HepG2 (cell line): ENCODE measurements at regions not wholly inside any gene's neighbourhood (a gene's known extent, or its start where the extent isn't known, plus 50 kb on each side); places are given as distances from the start of the nearest gene placed in this dataset.

Source experiments
- ATAC-seq: fragments of 200-7000 bp; cut with Tn5 transposase; 3 replicates; pipeline ENCODE4 v1.9.1; 2020; ENCODE audit warnings: mild to moderate bottlenecking, moderate library complexity
- BruUV-seq: library from RNA; stranded (reverse); fragments of 400-500 nt; replicated peaks from 2 replicates; lab custom pipeline; 2021; lab: Mats Ljungman, UMichigan
- CTCF ChIA-PET: fragments of 300-600 bp; formaldehyde crosslinking; extraction: SDS; loops from one replicate; lab custom pipeline; 2021; ENCODE audit warnings: low total read pairs, inconsistent platforms, low intra/inter-chr PET ratio; lab: Yijun Ruan, JAX
- POLR2A ChIA-PET: fragments of 350-600 bp; sonication (Branson Sonifier 250); formaldehyde crosslinking; loops from one replicate; lab custom pipeline; 2020; ENCODE audit warnings: antibody characterized with exemption, inconsistent platforms; lab: Yijun Ruan, JAX
- DNase-seq: peaks from one replicate; pipeline ENCODE4 v3.0.0-alpha.2; 2015; ENCODE audit warnings: low spot score
- FAIRE-seq: peaks from 3 replicates; lab custom pipeline; 2011; peaks lifted over from hg19 to GRCh38; lab: Jason Lieb, UNC
- H2AFZ ChIP-seq: one replicate; pipeline ENCODE4 v1.6.1; 2011; ENCODE audit warnings: low read length, inconsistent platforms
- H3K27ac ChIP-seq: fragments of 300-600 bp; 3 replicates; pipeline ENCODE4 v1.8.0; 2011; ENCODE audit warnings: mixed run types, mild to moderate bottlenecking, mixed read lengths, low read length, inconsistent platforms; ENCODE audit not compliant: insufficient read depth; ENCODE audit errors: extremely low read length
- H3K27me3 ChIP-seq, 2 experiments: fragments of 200-600 bp in 1 of 2; 2 replicates in 1 of 2; 3 replicates in 1 of 2; pipeline versions ENCODE4 v1.6.0 to v1.8.0; 2011; ENCODE audit warnings: low read length in 2 of 2, mild to moderate bottlenecking in 2 of 2, moderate library complexity in 2 of 2, inconsistent platforms in 1 of 2; ENCODE audit not compliant: insufficient read depth in 2 of 2, control insufficient read depth in 1 of 2
- H3K36me3 ChIP-seq, 2 experiments: fragments of 200-600 bp in 1 of 2; replicated peaks in 1 of 2; 2 replicates in 1 of 2; 3 replicates in 1 of 2; pipeline versions ENCODE4 v1.5.1 to v1.8.0; 2011; ENCODE audit warnings: low read length in 2 of 2, inconsistent platforms in 1 of 2; ENCODE audit not compliant: insufficient read depth in 2 of 2, control insufficient read depth in 1 of 2
- H3K4me1 ChIP-seq: 2 replicates; pipeline ENCODE4 v1.5.1; 2012; ENCODE audit warnings: low read length, inconsistent platforms; ENCODE audit not compliant: insufficient read depth
- H3K4me2 ChIP-seq: 2 replicates; pipeline ENCODE4 v1.6.0; 2011; ENCODE audit warnings: low read depth, low read length, inconsistent platforms
- H3K4me3 ChIP-seq, 3 experiments: fragments of 200-600 bp in 1 of 3; sonication (generic), shearing (Covaris generic) in 1 of 3; replicated peaks in 1 of 3; 2 replicates each; pipeline ENCODE4 v1.5.1; 2011 to 2016; ENCODE audit warnings: low read length in 3 of 3, inconsistent platforms in 2 of 3, low read depth in 2 of 3, mild to moderate bottlenecking in 2 of 3, control low read depth in 1 of 3, mixed read lengths in 1 of 3; ENCODE audit not compliant: insufficient read depth in 1 of 3
- H3K79me2 ChIP-seq: one replicate; pipeline ENCODE4 v1.6.1; 2011; ENCODE audit warnings: low read length, inconsistent platforms; ENCODE audit not compliant: insufficient read depth
- H3K9ac ChIP-seq: 2 replicates; pipeline ENCODE4 v1.6.0; 2011; ENCODE audit warnings: mild to moderate bottlenecking, low read depth, low read length, inconsistent platforms; ENCODE audit not compliant: insufficient read depth
- H3K9me3 ChIP-seq: 2 replicates; pipeline ENCODE4 v1.5.1; 2012; ENCODE audit warnings: mild to moderate bottlenecking, low read length
- H4K20me1 ChIP-seq: 2 replicates; pipeline ENCODE4 v1.6.0; 2011; ENCODE audit warnings: inconsistent platforms, mild to moderate bottlenecking, low read length, moderate library complexity; ENCODE audit not compliant: insufficient read depth
- ATF1 ChIP-seq: IDR thresholded peaks from 2 replicates; pipeline ENCODE4 v1.6.1; 2016; ENCODE audit warnings: mild to moderate bottlenecking, control low read depth
- ESRRA ChIP-seq: sonication (generic); formaldehyde crosslinking; IDR thresholded peaks from 2 replicates; pipeline ENCODE4 v1.5.1; 2020; ENCODE audit warnings: mild to moderate bottlenecking, low read depth, missing genetic modification reagents
- HCFC1 ChIP-seq: fragments of 150-350 bp; IDR thresholded peaks from 2 replicates; pipeline ENCODE4 v1.6.1; 2014; ENCODE audit warnings: low read depth, low read length
- HDAC1 ChIP-seq: sonication (generic); formaldehyde crosslinking; IDR thresholded peaks from 2 replicates; pipeline ENCODE4 v1.5.1; 2020; ENCODE audit warnings: mild to moderate bottlenecking, missing genetic modification reagents
- JUND ChIP-seq: sonication (generic); formaldehyde crosslinking; IDR thresholded peaks from 2 replicates; pipeline ENCODE4 v1.8.0; 2022; ENCODE audit warnings: mild to moderate bottlenecking, missing genetic modification reagents
- LCORL ChIP-seq, 2 experiments: fragments of 450-650 bp in 1 of 2; sonication (generic) in 1 of 2; formaldehyde crosslinking in 1 of 2; IDR thresholded peaks; 2 replicates each; pipeline versions ENCODE4 v1.5.0 to v1.6.1; 2017 to 2020; ENCODE audit warnings: antibody characterized with exemption in 1 of 2, missing genetic modification reagents in 1 of 2
- MTA3 ChIP-seq: sonication (generic); formaldehyde crosslinking; IDR thresholded peaks from 2 replicates; pipeline ENCODE4 v1.4.0; 2020; ENCODE audit warnings: missing genetic modification reagents
- NR2F2 ChIP-seq: IDR thresholded peaks from 2 replicates; pipeline ENCODE4 v1.6.1; 2012; ENCODE audit warnings: low read depth, inconsistent platforms, borderline replicate concordance
- PRPF4 ChIP-seq: fragments of 200-400 bp; formaldehyde crosslinking; IDR thresholded peaks from 2 replicates; pipeline ENCODE4 v1.6.1; 2016; ENCODE audit warnings: low read length, low read depth; ENCODE audit not compliant: poor library complexity, severe bottlenecking
- RCOR2 ChIP-seq: IDR thresholded peaks from 2 replicates; pipeline ENCODE4 v1.6.1; 2016; ENCODE audit warnings: missing biosample characterization, missing genetic modification reagents
- SALL1 ChIP-seq: sonication (generic); formaldehyde crosslinking; IDR thresholded peaks from 2 replicates; pipeline ENCODE4 v1.8.0; 2022; ENCODE audit warnings: mild to moderate bottlenecking, missing genetic modification reagents
- SMARCE1 ChIP-seq: fragments of 450-650 bp; IDR thresholded peaks from 2 replicates; pipeline ENCODE4 v1.6.1; 2017; ENCODE audit warnings: borderline replicate concordance
- SOX6 ChIP-seq, 2 experiments: fragments of 450-650 bp in 1 of 2; sonication (generic) in 1 of 2; formaldehyde crosslinking in 1 of 2; IDR thresholded peaks; 2 replicates each; pipeline versions ENCODE4 v1.4.0 to v1.6.1; 2017 to 2020; ENCODE audit warnings: antibody characterized with exemption in 1 of 2, mild to moderate bottlenecking in 1 of 2, missing genetic modification reagents in 1 of 2
- SRSF9 ChIP-seq: fragments of 200-400 bp; formaldehyde crosslinking; IDR thresholded peaks from 2 replicates; pipeline ENCODE4 v1.6.1; 2018; ENCODE audit warnings: borderline replicate concordance, mild to moderate bottlenecking, low read depth, low read length; ENCODE audit not compliant: insufficient read depth, poor library complexity, severe bottlenecking
- ZBTB3 ChIP-seq: sonication (generic); formaldehyde crosslinking; IDR thresholded peaks from 2 replicates; pipeline ENCODE4 v1.4.0; 2020; ENCODE audit warnings: low read depth, mild to moderate bottlenecking, moderate library complexity, missing genetic modification reagents, borderline replicate concordance
- ZBTB46 ChIP-seq: sonication (generic); formaldehyde crosslinking; IDR thresholded peaks from 2 replicates; pipeline ENCODE4 v1.4.0; 2020; ENCODE audit warnings: mild to moderate bottlenecking, missing genetic modification reagents, borderline replicate concordance
- ZFYVE20 ChIP-seq: sonication (generic); formaldehyde crosslinking; IDR thresholded peaks from 2 replicates; pipeline ENCODE4 v1.8.0; 2023; ENCODE audit warnings: low read depth, mild to moderate bottlenecking, moderate library complexity, missing genetic modification reagents, borderline replicate concordance
- ZGPAT ChIP-seq: IDR thresholded peaks from 2 replicates; pipeline ENCODE4 v1.6.1; 2016; ENCODE audit warnings: mild to moderate bottlenecking
- ZNF282 ChIP-seq: fragments of 450-650 bp; IDR thresholded peaks from 2 replicates; pipeline ENCODE4 v1.6.1; 2018; ENCODE audit not compliant: partially characterized antibody
- ZSCAN22 ChIP-seq: sonication (generic); formaldehyde crosslinking; IDR thresholded peaks from 2 replicates; pipeline ENCODE4 v1.4.0; 2020; ENCODE audit warnings: mild to moderate bottlenecking, missing genetic modification reagents
- WGBS: methylation state at CpG from one replicate; pipeline ENCODE4 v1.1.6; 2017; ENCODE audit warnings: low lambda C conversion rate; 5-methylcytosine and 5-hydroxymethylcytosine counted together
- in situ Hi-C: cut with HindIII; loops from 2 replicates; pipeline ENCODE4 v1.10.0; 2017; ENCODE audit warnings: low pct_unique_long_range_greater_than_20kb; ENCODE audit not compliant: extremely low pct_ligation_motif_present
- intact Hi-C: fragments of 100-400 bp; cut with micrococcal nuclease; formaldehyde crosslinking; loops from one replicate; pipeline ENCODE4 v1.10.0; 2022; ENCODE audit not compliant: unreplicated experiment
- TF ChIP-seq, protein P1 (sequence below): sonication (generic); formaldehyde crosslinking; IDR thresholded peaks from 2 replicates; pipeline ENCODE4 v1.4.0; 2020; ENCODE audit warnings: missing genetic modification reagents

- TF ChIP-seq SOX6 (IDR thresholded peaks at IDR 0.05) (no peak), SOX6 (CRISPR knock-in tag; IDR thresholded peaks at IDR 0.05) (no peak)
- TF ChIP-seq, all 625 proteins: peak for 0
Measured at GRCh38 chr2:9700109-9700495, 69.3 kb upstream of the YWHAQ start (continued).

GRCh38 chr2:9702604-9703084 is 71.8 kb upstream of the YWHAQ start:
- ChIA-PET CTCF (no interaction called here), POLR2A (no interaction called here)
- no peak overlapping the region for H2AFZ ChIP-seq
- H3K27me3 ChIP-seq, result no peaks in the 10 kb centered on the region
- no peaks in the 10 kb centered on the region for H3K36me3 ChIP-seq
- no peaks in the 10 kb centered on the region for H4K20me1 ChIP-seq
- H3K4me1 ChIP-seq, result peaks cover 45% of the 10 kb centered on the region
- H3K9me3 ChIP-seq, result no peaks in the 10 kb centered on the region
- H3K9ac ChIP-seq, result no peak overlapping the region
- H3K4me2 ChIP-seq, result peak overlapping the region; percentile 54; the same call in 1 of the 2 replicates
- no peak for FAIRE-seq
- no peak for ATAC-seq
- no peak overlapping the region for H3K4me3 ChIP-seq
- no peaks in the 10 kb centered on the region for H3K79me2 ChIP-seq
- BruUV-seq, result no TSS peak
- intact Hi-C loops (no loop called here), in situ Hi-C loops (no loop called here)
- H3K27ac ChIP-seq, result no peak overlapping the region
- 75% methylated on average over 3 of the region's 3 CpGs for WGBS
- no peak for DNase-seq
- TF ChIP-seq ZBTB46 (CRISPR knock-in tag) (no peak), MTA3 (CRISPR knock-in tag) (no peak), ATF1 (no peak), HCFC1 (no peak), ESRRA (no peak), SALL1 (CRISPR knock-in tag) (0 out of 2 replicates have a peak, but pooled peaks have one; percentile 10), LCORL (IDR thresholded peaks at IDR 0.05) (0 out of 2 replicates have a peak, but pooled peaks have one; percentile 61), LCORL (CRISPR knock-in tag; IDR thresholded peaks at IDR 0.05) (no peak), PRPF4 (no peak), ZSCAN22 (CRISPR knock-in tag) (no peak), ZGPAT (CRISPR knock-in tag) (no peak), HDAC1 (no peak), JUND (CRISPR knock-in tag) (no peak), SMARCE1 (no peak), ZNF282 (no peak), SRSF9 (no peak), ZBTB3 (CRISPR knock-in tag) (no peak), ZFYVE20 (no peak), NR2F2 (no peak), RCOR2 (CRISPR knock-in tag) (0 out of 2 replicates have a peak, but pooled peaks have one; percentile 30)
- TF ChIP-seq, protein P1, sequence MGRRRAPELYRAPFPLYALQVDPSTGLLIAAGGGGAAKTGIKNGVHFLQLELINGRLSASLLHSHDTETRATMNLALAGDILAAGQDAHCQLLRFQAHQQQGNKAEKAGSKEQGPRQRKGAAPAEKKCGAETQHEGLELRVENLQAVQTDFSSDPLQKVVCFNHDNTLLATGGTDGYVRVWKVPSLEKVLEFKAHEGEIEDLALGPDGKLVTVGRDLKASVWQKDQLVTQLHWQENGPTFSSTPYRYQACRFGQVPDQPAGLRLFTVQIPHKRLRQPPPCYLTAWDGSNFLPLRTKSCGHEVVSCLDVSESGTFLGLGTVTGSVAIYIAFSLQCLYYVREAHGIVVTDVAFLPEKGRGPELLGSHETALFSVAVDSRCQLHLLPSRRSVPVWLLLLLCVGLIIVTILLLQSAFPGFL (CRISPR knock-in tag), result no peak
